ENCODE measurements at regions not wholly inside any gene's neighbourhood (a gene's known extent, or its start where the extent isn't known, plus 50 kb on each side); places are given as distances from the start of the nearest gene placed in this dataset.

DNA sequence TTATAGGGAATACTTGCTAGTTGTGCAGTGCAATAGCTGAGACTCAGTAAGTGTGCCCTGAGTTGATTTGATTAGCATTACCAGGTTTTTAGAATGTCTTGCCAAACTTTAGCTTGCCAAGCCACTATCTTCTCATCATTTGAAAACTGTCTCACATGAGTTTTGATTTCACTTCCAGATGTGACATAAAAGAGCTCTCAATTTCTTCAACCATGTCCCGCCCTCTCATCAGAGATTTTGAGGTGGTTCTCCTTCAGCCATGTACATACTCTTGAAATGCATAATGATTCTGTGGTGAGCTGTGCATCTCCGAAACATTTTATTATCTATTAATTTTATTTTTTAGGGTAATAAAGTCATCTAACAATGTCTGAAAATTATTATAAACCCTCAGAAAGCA lies 215.0 kb upstream of the SEMA3E start:
- TF ChIP-seq TEAD4 (IDR thresholded peaks at IDR 0.05) (no peak), CREB1 (IDR thresholded peaks at IDR 0.05; ENCODE audit: low read depth) (no peak), FOXM1 (IDR thresholded peaks at IDR 0.05; ENCODE audit: borderline replicate concordance, low read depth) (no peak), YY1 (IDR thresholded peaks at IDR 0.05; ENCODE audit: low read depth) (no peak), RAD21 (IDR thresholded peaks at IDR 0.05; ENCODE audit: low read depth) (no peak), ZBTB7A (IDR thresholded peaks at IDR 0.05; ENCODE audit: low read depth) (no peak), REST (IDR thresholded peaks at IDR 0.05; ENCODE audit: low read depth) (no peak), EGR1 (IDR thresholded peaks at IDR 0.05) (no peak), TCF12 (IDR thresholded peaks at IDR 0.05; ENCODE audit: low read depth) (no peak), NFIC (IDR thresholded peaks at IDR 0.05) (no peak), EP300 (IDR thresholded peaks at IDR 0.05; ENCODE audit: borderline replicate concordance) (no peak), TAF1 (IDR thresholded peaks at IDR 0.05; ENCODE audit: low read depth) (no peak), CEBPB (IDR thresholded peaks at IDR 0.05) (no peak)
- TF ChIP-seq, protein P1, sequence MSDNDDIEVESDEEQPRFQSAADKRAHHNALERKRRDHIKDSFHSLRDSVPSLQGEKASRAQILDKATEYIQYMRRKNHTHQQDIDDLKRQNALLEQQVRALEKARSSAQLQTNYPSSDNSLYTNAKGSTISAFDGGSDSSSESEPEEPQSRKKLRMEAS (IDR thresholded peaks at IDR 0.05), result no peak
- TF ChIP-seq, protein P2, sequence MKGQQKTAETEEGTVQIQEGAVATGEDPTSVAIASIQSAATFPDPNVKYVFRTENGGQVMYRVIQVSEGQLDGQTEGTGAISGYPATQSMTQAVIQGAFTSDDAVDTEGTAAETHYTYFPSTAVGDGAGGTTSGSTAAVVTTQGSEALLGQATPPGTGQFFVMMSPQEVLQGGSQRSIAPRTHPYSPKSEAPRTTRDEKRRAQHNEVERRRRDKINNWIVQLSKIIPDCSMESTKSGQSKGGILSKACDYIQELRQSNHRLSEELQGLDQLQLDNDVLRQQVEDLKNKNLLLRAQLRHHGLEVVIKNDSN (IDR thresholded peaks at IDR 0.05), result no peak

- TF ChIP-seq EP300 (IDR thresholded peaks at IDR 0.05; ENCODE audit: borderline replicate concordance) (no peak), ZBTB7A (IDR thresholded peaks at IDR 0.05; ENCODE audit: low read depth) (no peak), RAD21 (IDR thresholded peaks at IDR 0.05; ENCODE audit: low read depth) (no peak), FOXM1 (IDR thresholded peaks at IDR 0.05; ENCODE audit: borderline replicate concordance, low read depth) (no peak), YY1 (IDR thresholded peaks at IDR 0.05; ENCODE audit: low read depth) (no peak), TAF1 (IDR thresholded peaks at IDR 0.05; ENCODE audit: low read depth) (no peak), TCF12 (IDR thresholded peaks at IDR 0.05; ENCODE audit: low read depth) (no peak), TEAD4 (IDR thresholded peaks at IDR 0.05) (no peak), EGR1 (IDR thresholded peaks at IDR 0.05) (no peak), REST (IDR thresholded peaks at IDR 0.05; ENCODE audit: low read depth) (no peak), CEBPB (IDR thresholded peaks at IDR 0.05) (no peak), CREB1 (IDR thresholded peaks at IDR 0.05; ENCODE audit: low read depth) (no peak), NFIC (IDR thresholded peaks at IDR 0.05) (no peak)
- TF ChIP-seq, protein P1 (IDR thresholded peaks at IDR 0.05), result no peak
- TF ChIP-seq, protein P2 (IDR thresholded peaks at IDR 0.05), result no peak
These were observed 212.9 kb upstream of the SEMA3E start for GRCh38 chr7:83861876-83862275.

GRCh38 chr7:83859827-83860226 lies 210.9 kb upstream of the SEMA3E start:
- TF ChIP-seq EGR1 (IDR thresholded peaks at IDR 0.05) (no peak), TCF12 (IDR thresholded peaks at IDR 0.05; ENCODE audit: low read depth) (no peak), REST (IDR thresholded peaks at IDR 0.05; ENCODE audit: low read depth) (no peak), CEBPB (IDR thresholded peaks at IDR 0.05) (no peak), CREB1 (IDR thresholded peaks at IDR 0.05; ENCODE audit: low read depth) (no peak)

GRCh38 chr7:83857691-83858090 lies 208.8 kb upstream of the SEMA3E start:
- TF ChIP-seq REST (IDR thresholded peaks at IDR 0.05; ENCODE audit: low read depth) (no peak), TEAD4 (IDR thresholded peaks at IDR 0.05) (no peak)
- TF ChIP-seq, protein P2 (IDR thresholded peaks at IDR 0.05), result no peak

All from Ishikawa (cell line).